Transverse colon (tissue), 4 donors: ENCODE measurements at regions not wholly inside any gene's neighbourhood (a gene's known extent, or its start where the extent isn't known, plus 50 kb on each side); places are given as distances from the start of the nearest gene placed in this dataset.

Source experiments
- DNase-seq: peaks from one replicate; pipeline ENCODE4 v3.0.0-alpha.2; 2019
- H3K27ac ChIP-seq, 4 donors: fragments of 200-600 bp; sonication (generic); 2 replicates each; pipeline ENCODE4 v1.5.1; 2016 to 2018; ENCODE audit warnings: inconsistent platforms in 4 of 4
- H3K27me3 ChIP-seq: fragments of 200-600 bp; sonication (generic); 2 replicates; pipeline ENCODE4 v1.5.1; 2017; ENCODE audit warnings: inconsistent platforms
- H3K36me3 ChIP-seq, 4 donors: fragments of 200-600 bp; sonication (generic); 2 replicates each; pipeline ENCODE4 v1.5.1; 2017 to 2019; ENCODE audit warnings: inconsistent platforms in 4 of 4
- H3K4me1 ChIP-seq, 4 donors: fragments of 200-600 bp; sonication (generic); 2 replicates each; pipeline ENCODE4 v1.5.1; 2017 to 2020; ENCODE audit warnings: inconsistent platforms in 4 of 4
- H3K4me3 ChIP-seq, 4 donors: fragments of 200-600 bp; sonication (generic); 1 replicate in 1 of 4; 2 replicates in 3 of 4; pipeline versions ENCODE4 v1.5.1 to v1.6.1; 2017 to 2019; ENCODE audit warnings: inconsistent platforms in 4 of 4
- H3K9me3 ChIP-seq, 2 donors: fragments of 200-600 bp; sonication (generic); 2 replicates each; pipeline ENCODE4 v1.5.1; 2017 to 2019; ENCODE audit warnings: inconsistent platforms in 2 of 2
- EP300 ChIP-seq: sonication (generic); formaldehyde crosslinking; IDR thresholded peaks from one replicate; pipeline ENCODE4 v1.6.1; 2017; ENCODE audit warnings: antibody characterized with exemption, low read depth
- POLR2A ChIP-seq: fragments of 450-650 bp; IDR thresholded peaks from one replicate; pipeline ENCODE4 v1.6.1; 2016; ENCODE audit warnings: antibody characterized with exemption, mild to moderate bottlenecking, moderate library complexity
- POLR2AphosphoS5 ChIP-seq, 3 donors: sonication (generic); formaldehyde crosslinking; IDR thresholded peaks; one replicate each; pipeline ENCODE4 v1.6.1; 2016; ENCODE audit warnings: antibody characterized with exemption in 3 of 3
- WGBS, 2 donors: methylation state at CpG; one replicate each; pipeline ENCODE4 v1.1.5; 2018; ENCODE audit warnings: low coverage in 1 of 2; 5-methylcytosine and 5-hydroxymethylcytosine counted together
- in situ Hi-C, 4 donors: fragments of 200-750 bp; cut with MboI; loops; one replicate each; pipeline versions ENCODE4 v1.15.0 to v1.15.1; 2017; ENCODE audit warnings: low sequenced_read_pairs in 3 of 4, low pct_ligation_motif_present in 1 of 4, low pct_unique_long_range_greater_than_20kb in 1 of 4
- intact Hi-C: fragments of 100-400 bp; cut with DNase I; formaldehyde crosslinking; loops from one replicate; pipeline ENCODE4 v1.15.1; 2023; ENCODE audit warnings: low total_unique reads
- TF ChIP-seq, protein P1 (sequence below), 5 experiments: fragments of 200-600 bp in 3 of 5; fragments of 450-650 bp in 2 of 5; sonication (generic) in 3 of 5; IDR thresholded peaks; 1 replicate in 2 of 5; 2 replicates in 3 of 5; pipeline ENCODE4 v1.5.1; 2016 to 2017; ENCODE audit warnings: antibody characterized with exemption in 5 of 5, inconsistent platforms in 3 of 5, mild to moderate bottlenecking in 2 of 5, moderate library complexity in 1 of 5

DNA sequence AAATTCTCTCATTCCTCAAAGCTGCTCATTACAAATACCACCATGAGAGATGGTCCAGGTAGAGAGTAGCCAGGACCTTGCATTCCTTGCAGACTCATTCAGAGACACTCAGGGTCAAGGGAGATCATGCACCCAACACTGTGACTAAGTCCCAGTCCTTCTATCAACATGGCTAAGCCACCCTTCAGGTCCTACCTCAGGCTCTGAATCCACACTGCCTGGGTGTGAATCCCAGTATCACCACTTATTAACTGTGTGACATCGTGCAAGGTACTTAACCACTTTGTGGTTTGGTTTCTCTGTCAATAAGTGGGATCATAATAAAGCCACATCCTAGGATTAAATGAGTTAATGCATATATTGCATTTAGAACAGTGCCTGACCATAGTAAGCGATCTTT lies 124.1 kb upstream of the NEIL3 start:
- Histone ChIP-seq H3K4me1 (no peaks in the 10 kb centered on the region), H3K36me3 (no peaks in the 10 kb centered on the region), H3K27ac (no peak overlapping the region), H3K27me3 (no peaks in the 10 kb centered on the region), H3K9me3 (no peaks in the 10 kb centered on the region), H3K4me3 (no peak overlapping the region)
- in situ Hi-C loops (no loop called here), intact Hi-C loops (no loop called here)
- WGBS, 2 donors = 74 to 79% methylated on average over 2 of the region's 2 CpGs
- DNase-seq = no peak
- no peak for TF ChIP-seq POLR2AphosphoS5 (IDR thresholded peaks at IDR 0.05)
- TF ChIP-seq, protein P1, sequence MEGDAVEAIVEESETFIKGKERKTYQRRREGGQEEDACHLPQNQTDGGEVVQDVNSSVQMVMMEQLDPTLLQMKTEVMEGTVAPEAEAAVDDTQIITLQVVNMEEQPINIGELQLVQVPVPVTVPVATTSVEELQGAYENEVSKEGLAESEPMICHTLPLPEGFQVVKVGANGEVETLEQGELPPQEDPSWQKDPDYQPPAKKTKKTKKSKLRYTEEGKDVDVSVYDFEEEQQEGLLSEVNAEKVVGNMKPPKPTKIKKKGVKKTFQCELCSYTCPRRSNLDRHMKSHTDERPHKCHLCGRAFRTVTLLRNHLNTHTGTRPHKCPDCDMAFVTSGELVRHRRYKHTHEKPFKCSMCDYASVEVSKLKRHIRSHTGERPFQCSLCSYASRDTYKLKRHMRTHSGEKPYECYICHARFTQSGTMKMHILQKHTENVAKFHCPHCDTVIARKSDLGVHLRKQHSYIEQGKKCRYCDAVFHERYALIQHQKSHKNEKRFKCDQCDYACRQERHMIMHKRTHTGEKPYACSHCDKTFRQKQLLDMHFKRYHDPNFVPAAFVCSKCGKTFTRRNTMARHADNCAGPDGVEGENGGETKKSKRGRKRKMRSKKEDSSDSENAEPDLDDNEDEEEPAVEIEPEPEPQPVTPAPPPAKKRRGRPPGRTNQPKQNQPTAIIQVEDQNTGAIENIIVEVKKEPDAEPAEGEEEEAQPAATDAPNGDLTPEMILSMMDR (IDR thresholded peaks at IDR 0.05) = no peak
- no peak for TF ChIP-seq POLR2A
- no peak for TF ChIP-seq EP300

DNA sequence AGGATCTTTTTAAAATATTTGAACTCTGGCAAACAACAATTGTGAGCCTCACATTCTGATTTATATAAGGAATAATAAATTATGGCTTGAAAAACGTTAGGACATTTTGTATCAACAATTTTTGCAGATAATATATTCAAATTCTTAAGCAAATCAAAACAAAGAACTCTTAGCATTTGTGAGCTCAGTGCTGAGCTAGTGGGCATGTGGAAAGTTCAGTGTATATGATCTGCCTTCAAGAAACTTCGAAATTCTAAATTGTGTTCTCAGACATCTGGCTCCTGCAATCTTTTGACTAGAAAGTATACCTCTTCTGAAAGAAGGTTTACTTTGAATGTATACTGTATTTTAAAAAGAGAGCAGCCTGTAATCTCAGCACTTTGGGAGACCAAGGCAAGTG lies 122.3 kb upstream of the NEIL3 start:
- Histone ChIP-seq H3K36me3 (no peaks in the 10 kb centered on the region), H3K27ac (no peak overlapping the region), H3K9me3 (no peaks in the 10 kb centered on the region), H3K27me3 (no peaks in the 10 kb centered on the region), H3K4me1 (no peaks in the 10 kb centered on the region), H3K4me3 (no peak overlapping the region)
- TF ChIP-seq POLR2AphosphoS5 (IDR thresholded peaks at IDR 0.05) (no peak), POLR2A (no peak), EP300 (no peak)
- TF ChIP-seq, protein P1 (IDR thresholded peaks at IDR 0.05) = no peak
- 15 to 36% methylated on average over 2 of the region's 2 CpGs for WGBS, 2 donors
- intact Hi-C loops = no loop called here
- no peak for DNase-seq
- in situ Hi-C loops = no loop called here

DNA sequence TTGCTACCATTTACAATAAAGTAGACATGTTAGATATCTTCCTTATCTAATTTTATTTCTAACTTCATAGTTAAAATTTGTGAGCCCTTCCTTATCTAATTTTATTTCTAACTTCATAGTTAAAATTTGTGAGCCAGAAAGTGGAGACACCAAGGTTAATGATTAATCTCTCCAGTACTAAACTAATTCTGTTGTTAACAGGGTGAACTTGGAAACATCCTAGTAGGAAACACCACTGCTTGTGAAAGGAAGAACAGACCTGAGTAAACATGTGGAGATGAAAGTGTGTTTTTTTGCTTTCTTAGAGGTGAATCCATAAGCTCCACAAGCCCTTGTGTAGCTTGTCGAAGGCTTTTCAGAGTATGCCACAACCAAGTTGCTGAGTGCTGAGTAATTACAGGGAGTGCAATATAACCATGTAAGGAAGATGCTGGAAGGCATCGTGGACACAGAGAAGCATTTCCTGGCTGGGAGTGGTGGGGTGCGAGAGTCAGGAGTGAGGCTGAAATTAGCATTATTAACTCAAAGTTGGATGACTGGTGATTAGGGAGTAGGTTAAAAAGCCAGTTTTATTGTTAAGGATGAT lies 118.6 kb upstream of the NEIL3 start:
- H3K4me3 ChIP-seq = no peak overlapping the region
- DNase-seq = no peak
- in situ Hi-C loops = no loop called here
- no peaks in the 10 kb centered on the region for H3K9me3 ChIP-seq
- no peaks in the 10 kb centered on the region for H3K36me3 ChIP-seq
- TF ChIP-seq POLR2AphosphoS5 (IDR thresholded peaks at IDR 0.05) (no peak), EP300 (no peak), POLR2A (no peak)
- TF ChIP-seq, protein P1 (IDR thresholded peaks at IDR 0.05) = no peak
- no peaks in the 10 kb centered on the region for H3K27me3 ChIP-seq
- H3K4me1 ChIP-seq = no peaks in the 10 kb centered on the region
- WGBS, 2 donors = 13 to 29% methylated on average over 2 to 3 of the region's 3 CpGs
- intact Hi-C loops = no loop called here
- H3K27ac ChIP-seq = no peak overlapping the region

DNA sequence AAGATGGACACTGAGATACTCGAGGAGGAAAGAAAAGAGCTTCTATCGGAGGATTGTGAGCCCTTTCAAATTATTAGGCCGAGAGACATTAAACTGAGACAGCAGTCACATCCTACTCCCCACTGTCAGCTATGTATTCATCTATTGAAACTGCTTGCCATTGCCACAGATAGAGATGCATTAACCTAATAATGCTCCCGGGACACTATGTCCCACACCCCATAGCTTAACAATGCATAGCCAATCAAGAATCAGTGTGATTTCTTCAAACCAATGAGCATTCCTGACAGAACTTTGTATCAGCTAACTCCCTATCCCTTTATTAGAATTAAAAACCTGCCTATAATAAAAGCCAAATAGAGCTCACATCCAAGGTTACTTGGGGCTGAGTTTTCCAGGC lies 118.1 kb upstream of the NEIL3 start:
- no peaks in the 10 kb centered on the region for H3K36me3 ChIP-seq
- H3K4me3 ChIP-seq = no peak overlapping the region
- no peaks in the 10 kb centered on the region for H3K27me3 ChIP-seq
- intact Hi-C loops = no loop called here
- no peak for DNase-seq
- TF ChIP-seq POLR2A (no peak), POLR2AphosphoS5 (IDR thresholded peaks at IDR 0.05) (no peak), EP300 (no peak)
- TF ChIP-seq, protein P1 (IDR thresholded peaks at IDR 0.05) = no peak
- H3K27ac ChIP-seq = no peak overlapping the region
- no peaks in the 10 kb centered on the region for H3K4me1 ChIP-seq
- H3K9me3 ChIP-seq = no peaks in the 10 kb centered on the region
- in situ Hi-C loops = no loop called here
- 38 to 49% methylated on average over 3 to 4 of the region's 4 CpGs for WGBS, 2 donors
